HCT116 (cell line): ENCODE measurements at regions not wholly inside any gene's neighbourhood (a gene's known extent, or its start where the extent isn't known, plus 50 kb on each side); places are given as distances from the start of the nearest gene placed in this dataset.

Source experiments
- ATAC-seq: fragments of 200-7000 bp; cut with Tn5 transposase; 2 replicates; pipeline ENCODE4 v1.9.1; 2020; ENCODE audit warnings: mild to moderate bottlenecking, moderate library complexity
- BruUV-seq: library from RNA; stranded (reverse); fragments of 400-500 nt; replicated peaks from 2 replicates; lab custom pipeline; 2021; lab: Mats Ljungman, UMichigan
- CTCF ChIA-PET: fragments of 300-600 bp; sonication (Branson Sonifier 250); formaldehyde crosslinking; loops from one replicate; lab custom pipeline; 2021; ENCODE audit warnings: antibody characterized with exemption; lab: Charles Lee
- POLR2A ChIA-PET: fragments of 300-600, 350-600 bp; sonication (Branson Sonifier 250); formaldehyde crosslinking; loops from one replicate; lab custom pipeline; 2021; ENCODE audit warnings: antibody characterized with exemption; lab: Charles Lee
- RAD21 ChIA-PET, 2 experiments: fragments of 300-600 bp; sonication (Branson Sonifier 250); formaldehyde crosslinking; loops; one replicate each; lab custom pipeline; 2023; ENCODE audit warnings: low total read pairs in 2 of 2; ENCODE audit not compliant: uncharacterized antibody in 2 of 2, unreplicated experiment in 2 of 2, low non-redundant PET in 1 of 2; lab: Charles Lee
- DNase-seq: peaks from one replicate; pipeline ENCODE4 v3.0.0-alpha.2; 2010; ENCODE audit warnings: low read depth, low spot score
- H2AFZ ChIP-seq: fragments of 200-600 bp; shearing (Covaris generic), sonication (generic); 2 replicates; pipeline ENCODE4 v1.6.1; 2017; ENCODE audit warnings: low read depth, mixed run types, mixed read lengths, antibody characterized with exemption, low read length; ENCODE audit not compliant: poor library complexity, severe bottlenecking
- H3K27ac ChIP-seq: 2 replicates; pipeline ENCODE4 v1.5.1; 2012; ENCODE audit warnings: low read depth, low read length
- H3K27me3 ChIP-seq: fragments of 200-600 bp; sonication (generic); 2 replicates; pipeline ENCODE4 v1.6.1; 2016; ENCODE audit warnings: mixed run types, low read length, mixed read lengths; ENCODE audit not compliant: insufficient read depth
- H3K36me3 ChIP-seq, 2 experiments: fragments of 200-500 bp in 1 of 2; fragments of 200-600 bp in 1 of 2; sonication (Bioruptor generic) in 1 of 2; sonication (generic) in 1 of 2; 2 replicates each; pipeline versions ENCODE4 v1.5.1 to v1.6.1; 2014 to 2016; ENCODE audit warnings: low read length in 2 of 2, inconsistent platforms in 1 of 2, mixed read lengths in 1 of 2, mixed run types in 1 of 2; ENCODE audit not compliant: insufficient read depth in 2 of 2, control insufficient read depth in 1 of 2
- H3K4me1 ChIP-seq, 2 experiments: fragments of 200-600 bp in 1 of 2; sonication (generic) in 1 of 2; 2 replicates each; pipeline versions ENCODE4 v1.5.1 to v1.6.1; 2012 to 2017; ENCODE audit warnings: low read length in 2 of 2, inconsistent platforms in 1 of 2, mild to moderate bottlenecking in 1 of 2, mixed read lengths in 1 of 2, mixed run types in 1 of 2, moderate library complexity in 1 of 2; ENCODE audit not compliant: insufficient read depth in 2 of 2, control insufficient read depth in 1 of 2
- H3K4me2 ChIP-seq: fragments of 200-600 bp; sonication (generic); 2 replicates; pipeline ENCODE4 v1.6.1; 2017; ENCODE audit warnings: mixed run types, low read length, mixed read lengths
- H3K4me3 ChIP-seq, 2 experiments: fragments of 200-600 bp in 1 of 2; sonication (generic) in 1 of 2; replicated peaks in 1 of 2; 2 replicates each; pipeline ENCODE4 v1.5.1; 2011 to 2016; ENCODE audit warnings: low read length in 2 of 2, control low read depth in 1 of 2, low read depth in 1 of 2, mild to moderate bottlenecking in 1 of 2, mixed read lengths in 1 of 2, mixed run types in 1 of 2
- H3K79me2 ChIP-seq: fragments of 200-600 bp; sonication (generic); 2 replicates; pipeline ENCODE4 v1.6.1; 2017; ENCODE audit warnings: mild to moderate bottlenecking, mixed run types, low read length, moderate library complexity, mixed read lengths; ENCODE audit not compliant: insufficient read depth
- H3K9ac ChIP-seq: fragments of 200-600 bp; sonication (generic); 2 replicates; pipeline ENCODE4 v1.6.1; 2016; ENCODE audit warnings: low read length, mixed read lengths
- H3K9me2 ChIP-seq: fragments of 200-600 bp; sonication (generic), shearing (Covaris generic); 2 replicates; pipeline ENCODE4 v1.6.1; 2017; ENCODE audit warnings: mixed run types, mild to moderate bottlenecking, moderate library complexity; ENCODE audit not compliant: insufficient read depth
- H3K9me3 ChIP-seq, 2 experiments: fragments of 200-500 bp in 1 of 2; fragments of 200-600 bp in 1 of 2; sonication (Bioruptor generic) in 1 of 2; sonication (generic) in 1 of 2; 2 replicates each; pipeline ENCODE4 v1.6.1; 2014 to 2017; ENCODE audit warnings: low read length in 2 of 2, mixed read lengths in 2 of 2, inconsistent platforms in 1 of 2, low read depth in 1 of 2, mild to moderate bottlenecking in 1 of 2, mixed run types in 1 of 2, moderate library complexity in 1 of 2; ENCODE audit not compliant: control insufficient read depth in 1 of 2, insufficient read depth in 1 of 2
- H4K20me1 ChIP-seq: fragments of 200-600 bp; sonication (generic), shearing (Covaris generic); 2 replicates; pipeline ENCODE4 v1.6.1; 2017; ENCODE audit warnings: mixed run types, mild to moderate bottlenecking, moderate library complexity; ENCODE audit not compliant: insufficient read depth
- CBX3 ChIP-seq: IDR thresholded peaks from 2 replicates; pipeline ENCODE4 v1.6.1; 2012; ENCODE audit warnings: low read depth
- CEBPB ChIP-seq: IDR thresholded peaks from 2 replicates; pipeline ENCODE4 v1.6.1; 2012; ENCODE audit warnings: low read depth
- EGR1 ChIP-seq: IDR thresholded peaks from 2 replicates; pipeline ENCODE4 v1.6.1; 2012; ENCODE audit warnings: low read depth
- FOSL1 ChIP-seq: IDR thresholded peaks from 2 replicates; pipeline ENCODE4 v1.6.1; 2012; ENCODE audit warnings: low read depth
- JUND ChIP-seq: IDR thresholded peaks from 2 replicates; pipeline ENCODE4 v1.6.1; 2012
- POLR2A ChIP-seq: IDR thresholded peaks from 2 replicates; pipeline ENCODE4 v1.7.0; 2011; ENCODE audit warnings: borderline replicate concordance; ENCODE audit not compliant: insufficient read depth, insufficient read length; ENCODE audit errors: extremely low read depth
- SIN3A ChIP-seq: IDR thresholded peaks from 2 replicates; pipeline ENCODE4 v1.6.1; 2012; ENCODE audit warnings: low read depth
- SP1 ChIP-seq: IDR thresholded peaks from 2 replicates; pipeline ENCODE4 v1.6.1; 2012; ENCODE audit warnings: low read depth
- SRF ChIP-seq: IDR thresholded peaks from 2 replicates; pipeline ENCODE4 v1.6.1; 2012; ENCODE audit warnings: low read depth
- TCF7L2 ChIP-seq: IDR thresholded peaks from 2 replicates; pipeline ENCODE4 v1.7.0; 2011; ENCODE audit warnings: borderline replicate concordance, inconsistent platforms; ENCODE audit not compliant: insufficient read depth, insufficient read length; ENCODE audit errors: extremely low read depth
- ZNF274 ChIP-seq: fragments of 200-500 bp; sonication (Bioruptor generic); IDR thresholded peaks from 2 replicates; pipeline ENCODE4 v1.6.1; 2014; ENCODE audit warnings: mild to moderate bottlenecking, low read depth, low read length, inconsistent platforms
- intact Hi-C: fragments of 100-400 bp; cut with micrococcal nuclease; formaldehyde crosslinking; loops from 2 replicates; pipeline ENCODE4 v1.10.0; 2022
- TF ChIP-seq, protein P1 (sequence below): IDR thresholded peaks from 2 replicates; pipeline ENCODE4 v1.6.1; 2012
- TF ChIP-seq, protein P2 (sequence below): IDR thresholded peaks from 2 replicates; pipeline ENCODE4 v1.6.1; 2011; ENCODE audit warnings: mild to moderate bottlenecking, low read length, moderate library complexity; ENCODE audit not compliant: insufficient replicate concordance; ENCODE audit errors: extremely low read depth

DNA sequence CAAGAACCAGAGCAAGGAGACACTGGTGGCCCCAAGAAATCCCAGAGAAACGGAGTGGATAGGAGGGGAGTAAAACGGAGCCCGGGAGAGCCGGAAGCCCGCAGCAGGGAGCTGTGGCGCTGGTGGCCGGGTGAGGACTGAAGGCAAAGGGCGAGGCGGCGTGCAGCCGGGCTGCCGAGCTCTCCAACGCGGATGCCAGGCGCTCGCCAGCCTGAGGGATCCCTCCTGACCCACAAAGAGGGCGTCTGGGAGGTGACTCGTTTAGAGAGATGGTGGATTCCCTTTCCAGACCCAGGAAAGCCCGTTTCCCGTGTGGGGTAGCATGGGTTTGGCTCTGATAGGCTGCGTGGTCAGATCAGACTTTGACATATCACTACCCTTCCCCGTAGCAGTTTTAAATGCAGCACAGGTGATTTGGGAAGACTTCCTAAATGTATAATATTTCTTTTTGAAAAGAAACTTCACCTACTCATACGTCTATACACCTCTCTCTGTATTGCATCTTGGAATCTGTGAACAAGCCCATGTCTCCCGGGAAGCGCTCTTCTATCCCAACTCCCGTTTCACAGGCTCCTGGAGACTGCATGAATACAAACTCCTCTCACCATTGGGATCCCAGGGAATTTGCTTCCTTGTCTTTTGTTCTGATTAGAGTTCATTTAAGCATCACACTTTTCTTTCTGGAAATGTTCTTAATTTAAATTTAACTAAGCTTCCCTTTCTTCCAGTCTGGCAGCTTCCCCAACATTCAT, 158.1 kb downstream of the C9orf152 start:
- no peaks in the 10 kb centered on the region for H3K9me3 ChIP-seq
- no peak for DNase-seq
- H3K27ac ChIP-seq = peak overlapping the region; percentile 67
- BruUV-seq = no TSS peak
- ChIA-PET CTCF (no interaction called here), RAD21 (no interaction called here), POLR2A (no interaction called here)
- intact Hi-C loops = no loop called here
- H3K9ac ChIP-seq = peak overlapping the region; percentile 93
- no peaks in the 10 kb centered on the region for H3K27me3 ChIP-seq
- no peaks in the 10 kb centered on the region for H3K36me3 ChIP-seq
- TF ChIP-seq, protein P1, sequence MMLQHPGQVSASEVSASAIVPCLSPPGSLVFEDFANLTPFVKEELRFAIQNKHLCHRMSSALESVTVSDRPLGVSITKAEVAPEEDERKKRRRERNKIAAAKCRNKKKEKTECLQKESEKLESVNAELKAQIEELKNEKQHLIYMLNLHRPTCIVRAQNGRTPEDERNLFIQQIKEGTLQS = no peak
- TF ChIP-seq POLR2A (no peak), SIN3A (no peak), EGR1 (no peak), SP1 (no peak)
- TF ChIP-seq, protein P2, sequence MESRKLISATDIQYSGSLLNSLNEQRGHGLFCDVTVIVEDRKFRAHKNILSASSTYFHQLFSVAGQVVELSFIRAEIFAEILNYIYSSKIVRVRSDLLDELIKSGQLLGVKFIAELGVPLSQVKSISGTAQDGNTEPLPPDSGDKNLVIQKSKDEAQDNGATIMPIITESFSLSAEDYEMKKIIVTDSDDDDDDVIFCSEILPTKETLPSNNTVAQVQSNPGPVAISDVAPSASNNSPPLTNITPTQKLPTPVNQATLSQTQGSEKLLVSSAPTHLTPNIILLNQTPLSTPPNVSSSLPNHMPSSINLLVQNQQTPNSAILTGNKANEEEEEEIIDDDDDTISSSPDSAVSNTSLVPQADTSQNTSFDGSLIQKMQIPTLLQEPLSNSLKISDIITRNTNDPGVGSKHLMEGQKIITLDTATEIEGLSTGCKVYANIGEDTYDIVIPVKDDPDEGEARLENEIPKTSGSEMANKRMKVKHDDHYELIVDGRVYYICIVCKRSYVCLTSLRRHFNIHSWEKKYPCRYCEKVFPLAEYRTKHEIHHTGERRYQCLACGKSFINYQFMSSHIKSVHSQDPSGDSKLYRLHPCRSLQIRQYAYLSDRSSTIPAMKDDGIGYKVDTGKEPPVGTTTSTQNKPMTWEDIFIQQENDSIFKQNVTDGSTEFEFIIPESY = no peak
- H2AFZ ChIP-seq = no peak overlapping the region
- peaks cover 62% of the 10 kb centered on the region for H3K79me2 ChIP-seq
- no peaks in the 10 kb centered on the region for H3K9me2 ChIP-seq
- H3K4me1 ChIP-seq = peaks cover 20 to 36% of the 10 kb centered on the region in 2 experiments
- H3K4me2 ChIP-seq = peak overlapping the region; percentile 87
- ATAC-seq = peak; percentile 30
- H3K4me3 ChIP-seq = peak overlapping the region; percentile 92 to 97
- peaks cover 4% of the 10 kb centered on the region; the same call in 1 of the 2 replicates for H4K20me1 ChIP-seq

DNA sequence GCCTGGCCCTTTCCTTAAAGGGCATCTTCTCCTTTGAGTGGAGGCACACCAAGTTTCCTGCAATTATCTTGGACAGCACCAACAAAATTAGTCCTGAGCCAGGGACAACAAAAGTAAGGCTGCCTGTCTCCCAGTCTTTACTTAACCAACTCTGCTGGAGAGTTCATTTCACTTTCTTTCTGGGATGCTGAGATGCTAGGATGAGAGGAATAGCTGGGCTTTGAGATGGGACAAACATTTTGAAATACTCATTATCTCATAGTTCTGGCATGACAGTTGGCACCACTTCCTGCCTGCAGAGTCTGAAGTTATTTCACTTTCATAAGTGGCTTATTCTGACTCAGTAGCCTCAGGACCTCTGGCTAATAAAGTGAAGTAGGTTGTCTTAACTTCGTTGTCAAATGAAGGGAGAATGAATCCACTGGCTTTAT, 157.0 kb downstream of the C9orf152 start:
- Histone ChIP-seq H4K20me1 (peaks cover 4% of the 10 kb centered on the region; the same call in 1 of the 2 replicates), H3K9me3 (no peaks in the 10 kb centered on the region)

More for the DNA sequence above, 157.0 kb downstream of the C9orf152 start:
- Histone ChIP-seq H3K27me3 (no peaks in the 10 kb centered on the region), H3K79me2 (peaks cover 70% of the 10 kb centered on the region), H3K9me2 (no peaks in the 10 kb centered on the region), H3K36me3 (no peaks in the 10 kb centered on the region), H2AFZ (no peak overlapping the region), H3K4me3 (peak overlapping the region; percentile 22 to 97; a peak in 3 of 4 replicates), H3K4me2 (peak overlapping the region; percentile 87), H3K9ac (0 out of 2 replicates have a peak overlapping the region, but pooled peaks have one; percentile 93), H3K27ac (peak overlapping the region; percentile 35; the same call in 1 of the 2 replicates), H3K4me1 (peaks cover 20 to 36% of the 10 kb centered on the region in 2 experiments)
- ChIA-PET CTCF (no interaction called here), POLR2A (no interaction called here), RAD21 (no interaction called here)
- intact Hi-C loops = no loop called here
- BruUV-seq = no TSS peak
- peak; percentile 18; the same call in 1 of the 2 replicates for ATAC-seq
- DNase-seq = peak; percentile 48
- peak; percentile 35 for TF ChIP-seq SP1
- TF ChIP-seq FOSL1 = peak; percentile 60
- peak; percentile 61 for TF ChIP-seq JUND
- peak; percentile 39; the same call in 1 of the 2 replicates for TF ChIP-seq SIN3A
- TF ChIP-seq CEBPB = peak; percentile 85
- no peak for TF ChIP-seq TCF7L2
- no peak for TF ChIP-seq POLR2A
- no peak for TF ChIP-seq SRF
- TF ChIP-seq CBX3 = peak; percentile 44; the same call in 1 of the 2 replicates
- no peak for TF ChIP-seq ZNF274
- TF ChIP-seq, all 23 proteins: peak for 6
